ENCODE measurements at regions not wholly inside any gene's neighbourhood (a gene's known extent, or its start where the extent isn't known, plus 50 kb on each side); places are given as distances from the start of the nearest gene placed in this dataset.
"Not testable (repeated sequence)": the region's sequence is repeated elsewhere in the genome, so short reads cannot be mapped to it uniquely, and the experiment has no call there.

GRCh38 chr7:29619111-29619510 is 55.5 kb downstream of the PRR15 start:
- in situ Hi-C loops (cut with HindIII; ENCODE audit: low pct_unique_long_range_greater_than_20kb, low sequenced_read_pairs), result no loop called here
- DNase-seq (ENCODE audit: low read depth, low spot score), result no peak

- no peak for DNase-seq (ENCODE audit: low read depth, low spot score)
- in situ Hi-C loops (cut with HindIII; ENCODE audit: low pct_unique_long_range_greater_than_20kb, low sequenced_read_pairs), result no loop called here
Observed at GRCh38 chr7:29619848-29620555, 56.4 kb downstream of the PRR15 start.

DNA sequence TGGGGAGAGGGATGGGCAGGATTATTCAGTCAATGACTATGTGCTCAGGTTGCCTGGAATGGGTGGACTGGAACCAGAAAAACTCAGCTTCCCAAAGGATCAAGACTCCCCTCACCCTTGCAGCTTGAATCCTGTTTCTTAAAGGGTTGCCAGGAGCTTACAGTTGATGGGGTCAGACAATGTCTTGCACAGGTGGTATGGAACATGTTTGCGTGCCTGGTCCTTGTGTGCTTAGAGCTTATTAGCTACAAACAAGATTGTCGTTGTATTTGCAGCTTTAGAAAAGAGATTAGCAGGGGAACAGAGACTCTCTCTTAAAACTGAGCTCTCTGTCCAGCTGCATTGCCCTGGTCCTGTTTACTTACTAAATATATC is 56.9 kb downstream of the PRR15 start:
- in situ Hi-C loops (cut with HindIII; ENCODE audit: low pct_unique_long_range_greater_than_20kb, low sequenced_read_pairs), result no loop called here
- DNase-seq (ENCODE audit: low read depth, low spot score), result no peak

DNA sequence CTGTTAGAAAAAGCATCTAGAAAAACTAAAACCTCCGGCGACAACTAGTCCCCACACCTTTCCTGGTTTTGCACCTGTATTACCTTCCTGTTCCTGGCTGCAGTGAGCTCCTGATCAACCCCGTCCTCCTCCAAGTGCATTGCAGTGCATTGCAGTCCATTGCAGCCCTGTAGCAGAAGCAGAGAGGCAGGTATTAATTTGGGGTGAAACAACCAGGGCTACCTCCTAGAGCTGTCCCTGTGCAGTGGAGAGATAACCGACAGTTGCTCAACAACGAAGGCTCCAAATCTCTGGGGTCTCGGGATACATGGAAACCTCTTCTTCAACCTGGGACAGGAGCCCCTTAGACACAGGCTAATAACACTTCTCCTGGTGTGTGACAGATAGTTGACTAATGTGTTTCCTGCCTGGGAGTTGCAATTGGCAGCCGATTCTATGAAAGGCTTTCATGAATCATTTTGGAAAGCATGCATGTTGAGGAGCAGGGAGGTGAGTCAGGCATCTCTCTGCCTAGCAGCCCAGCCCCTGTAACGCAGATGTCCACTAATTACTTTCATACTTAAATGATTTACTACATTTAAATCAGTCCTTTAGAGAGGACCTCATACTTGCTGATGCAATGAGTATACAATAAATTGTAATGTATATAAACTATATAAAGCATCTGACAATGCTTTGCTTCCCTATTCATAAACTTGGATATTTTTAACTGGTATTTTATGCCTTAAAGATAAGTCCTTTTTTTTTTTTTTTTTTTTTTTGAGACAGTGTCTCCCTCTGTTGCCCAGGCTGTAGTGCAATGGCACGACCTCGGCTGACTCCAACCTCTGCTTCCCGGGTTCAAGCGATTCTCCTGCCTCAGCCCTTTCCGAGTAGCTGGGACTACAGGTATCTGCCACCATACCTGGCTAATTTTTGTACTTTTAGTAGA is 59.0 kb downstream of the PRR15 start:
- in situ Hi-C loops (cut with HindIII; ENCODE audit: low pct_unique_long_range_greater_than_20kb, low sequenced_read_pairs), result no loop called here
- DNase-seq (ENCODE audit: low read depth, low spot score), result peak; percentile 21

- DNase-seq (ENCODE audit: low read depth, low spot score), result no peak
- in situ Hi-C loops (cut with HindIII; ENCODE audit: low pct_unique_long_range_greater_than_20kb, low sequenced_read_pairs), result no loop called here
Observed at GRCh38 chr7:29623973-29624372, 60.3 kb downstream of the PRR15 start.

DNA sequence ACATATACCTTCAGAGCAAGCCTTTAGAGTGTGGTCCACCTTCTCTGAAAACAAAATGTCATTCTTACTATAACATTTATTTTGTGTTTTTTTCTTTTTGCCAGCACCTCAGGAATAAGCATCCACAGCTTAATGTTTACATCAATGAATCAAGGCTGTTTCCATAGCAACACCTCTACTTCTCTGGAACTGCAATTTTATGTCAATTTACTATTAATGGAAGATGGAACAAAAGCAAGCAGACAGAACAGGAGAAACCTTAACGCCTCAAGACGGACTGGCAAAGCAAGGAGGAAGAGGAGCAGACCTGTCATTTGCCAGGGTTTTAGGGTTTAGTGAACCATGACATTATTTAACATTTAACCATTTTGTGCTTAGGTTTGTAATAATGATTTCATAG is 63.1 kb downstream of the PRR15 start:
- in situ Hi-C loops (cut with HindIII; ENCODE audit: low pct_unique_long_range_greater_than_20kb, low sequenced_read_pairs), result no loop called here
- no peak for DNase-seq (ENCODE audit: low read depth, low spot score)

DNA sequence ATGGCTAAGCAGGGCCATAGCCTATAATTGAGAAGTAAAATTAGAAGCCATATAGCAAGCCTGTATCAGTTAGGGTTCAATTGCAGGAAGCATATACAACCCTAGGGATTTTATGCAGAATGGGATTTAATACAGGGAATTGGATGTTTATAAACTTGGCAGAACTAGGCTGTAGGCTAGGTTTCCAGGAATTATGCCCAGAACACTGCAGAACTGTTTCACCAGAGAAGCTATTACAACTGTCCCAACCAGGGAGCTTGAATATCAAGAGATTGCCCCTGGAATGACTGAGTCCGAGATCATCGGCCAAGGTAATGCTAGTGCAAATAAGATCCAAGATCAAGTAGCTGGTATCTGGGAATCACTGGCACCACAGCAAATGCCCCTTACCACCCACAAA is 64.0 kb downstream of the PRR15 start:
- DNase-seq (ENCODE audit: low read depth, low spot score), result no peak
- in situ Hi-C loops (cut with HindIII; ENCODE audit: low pct_unique_long_range_greater_than_20kb, low sequenced_read_pairs), result no loop called here

GRCh38 chr7:29629507-29629906 is 65.9 kb downstream of the PRR15 start:
- in situ Hi-C loops (cut with HindIII; ENCODE audit: low pct_unique_long_range_greater_than_20kb, low sequenced_read_pairs), result no loop called here
- DNase-seq (ENCODE audit: low read depth, low spot score), result no peak

GRCh38 chr7:29635067-29636008 is 71.7 kb downstream of the PRR15 start:
- in situ Hi-C loops (cut with HindIII; ENCODE audit: low pct_unique_long_range_greater_than_20kb, low sequenced_read_pairs), result not testable (repeated sequence)
- DNase-seq (ENCODE audit: low read depth, low spot score), result peak; percentile 74

DNA sequence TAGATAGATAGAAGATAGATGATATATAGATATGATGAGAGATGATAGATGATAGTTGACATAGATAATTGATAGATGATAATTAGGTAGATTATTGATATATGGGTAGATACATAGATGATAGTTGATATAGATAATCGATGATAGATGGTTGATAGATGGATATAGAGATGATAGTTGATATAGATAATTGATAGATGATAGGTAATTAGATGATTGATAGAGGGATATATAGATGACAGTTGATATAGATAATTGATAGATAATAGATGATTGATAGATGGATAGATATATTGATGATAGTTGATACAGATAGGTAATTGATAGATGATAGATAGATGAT is 72.3 kb downstream of the PRR15 start:
- in situ Hi-C loops (cut with HindIII; ENCODE audit: low pct_unique_long_range_greater_than_20kb, low sequenced_read_pairs), result no loop called here
- no peak for DNase-seq (ENCODE audit: low read depth, low spot score)

GRCh38 chr7:29637374-29637773 is 73.7 kb downstream of the PRR15 start:
- DNase-seq (ENCODE audit: low read depth, low spot score), result no peak
- in situ Hi-C loops (cut with HindIII; ENCODE audit: low pct_unique_long_range_greater_than_20kb, low sequenced_read_pairs), result no loop called here

- DNase-seq (ENCODE audit: low read depth, low spot score); in situ Hi-C loops (cut with HindIII; ENCODE audit: low pct_unique_long_range_greater_than_20kb, low sequenced_read_pairs): not testable (repeated sequence)
Observed at GRCh38 chr7:29638841-29639240, 75.2 kb downstream of the PRR15 start.

- DNase-seq (ENCODE audit: low read depth, low spot score), result no peak
- in situ Hi-C loops (cut with HindIII; ENCODE audit: low pct_unique_long_range_greater_than_20kb, low sequenced_read_pairs), result no loop called here
Observed at GRCh38 chr7:29639386-29639785, 75.8 kb downstream of the PRR15 start.

DNA sequence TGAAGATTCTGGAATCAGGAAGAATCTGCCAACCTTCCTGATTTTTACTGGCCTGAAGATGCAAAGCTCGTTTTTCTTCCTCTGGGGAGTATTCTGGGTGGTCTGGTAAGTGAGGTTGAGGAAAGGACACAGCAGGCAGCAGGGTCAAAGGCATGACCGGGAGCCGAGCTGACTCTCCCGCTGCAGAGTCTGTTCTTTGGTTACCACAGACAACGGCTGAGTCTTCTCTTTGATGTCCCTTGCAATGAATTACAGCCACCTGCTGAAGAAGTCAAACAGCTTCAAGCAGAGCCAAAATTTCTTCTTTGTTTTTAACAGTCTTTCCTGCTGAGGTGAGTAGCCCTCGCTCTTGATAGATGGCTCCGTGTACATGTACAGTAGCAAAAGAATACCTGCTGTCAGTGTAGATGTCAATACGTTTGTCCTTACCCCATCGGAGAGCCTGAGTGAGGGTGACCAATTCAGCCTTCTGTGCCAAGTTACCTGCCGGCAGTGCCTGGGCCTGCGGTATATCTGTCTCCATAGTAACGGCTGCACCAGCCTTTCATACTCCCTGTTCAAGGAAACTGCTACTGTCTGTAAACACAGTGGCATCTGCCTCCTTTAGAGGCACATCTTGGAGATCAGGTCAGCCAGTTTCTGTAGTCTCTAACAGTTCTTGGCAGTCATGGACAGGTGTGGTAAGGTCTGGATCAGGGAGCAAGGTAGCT is 76.4 kb downstream of the PRR15 start:
- in situ Hi-C loops (cut with HindIII; ENCODE audit: low pct_unique_long_range_greater_than_20kb, low sequenced_read_pairs), result no loop called here
- no peak for DNase-seq (ENCODE audit: low read depth, low spot score)

DNA sequence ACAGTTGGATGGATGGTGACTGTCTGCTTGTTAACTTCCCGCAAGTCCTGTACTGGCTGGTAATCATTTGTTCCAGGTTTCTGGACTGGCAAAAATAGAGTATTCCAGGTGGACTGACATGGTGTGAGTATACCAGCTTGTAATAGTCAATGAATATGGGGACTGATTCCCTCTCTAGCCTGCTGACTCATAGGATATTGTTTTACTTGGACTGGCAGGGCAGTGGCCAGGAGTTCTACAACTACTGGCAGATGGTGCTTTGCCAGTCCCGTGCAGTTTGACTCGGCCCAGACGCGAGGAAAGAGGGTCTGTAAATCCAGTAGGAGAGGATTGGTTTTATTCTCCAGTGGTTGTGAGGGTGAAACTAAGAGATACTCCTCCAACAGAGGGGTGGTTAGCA is 78.0 kb downstream of the PRR15 start:
- no peak for DNase-seq (ENCODE audit: low read depth, low spot score)
- in situ Hi-C loops (cut with HindIII; ENCODE audit: low pct_unique_long_range_greater_than_20kb, low sequenced_read_pairs), result no loop called here

GRCh38 chr7:29642494-29643155 is 79.0 kb downstream of the PRR15 start:
- no peak for DNase-seq (ENCODE audit: low read depth, low spot score)
- in situ Hi-C loops (cut with HindIII; ENCODE audit: low pct_unique_long_range_greater_than_20kb, low sequenced_read_pairs), result no loop called here

GRCh38 chr7:29646116-29646515 is 82.5 kb downstream of the PRR15 start:
- in situ Hi-C loops (cut with HindIII; ENCODE audit: low pct_unique_long_range_greater_than_20kb, low sequenced_read_pairs); DNase-seq (ENCODE audit: low read depth, low spot score): not testable (repeated sequence)
